Stomach (tissue), 8 donors: ENCODE measurements at regions not wholly inside any gene's neighbourhood (a gene's known extent, or its start where the extent isn't known, plus 50 kb on each side); places are given as distances from the start of the nearest gene placed in this dataset.

Experiments used
- DNase-seq, 2 donors: peaks; one replicate each; pipeline versions ENCODE4 v3.0.0 to v3.0.0-alpha.2; 2013 to 2019
- H3K27ac ChIP-seq, 5 donors: fragments of 200-600 bp in 4 of 5; sonication (generic) in 4 of 5; one replicate each; pipeline ENCODE4 v1.5.1; 2013 to 2019; ENCODE audit warnings: mild to moderate bottlenecking in 1 of 5, moderate library complexity in 1 of 5
- H3K27me3 ChIP-seq, 3 donors: fragments of 200-600 bp; sonication (generic); one replicate each; pipeline ENCODE4 v1.5.1; 2017 to 2019; ENCODE audit warnings: mixed run types in 1 of 3
- H3K36me3 ChIP-seq, 4 donors: fragments of 200-600 bp; sonication (generic); 1 replicate in 3 of 4; 2 replicates in 1 of 4; pipeline ENCODE4 v1.5.1; 2016 to 2019
- H3K4me1 ChIP-seq, 4 donors: fragments of 200-600 bp; sonication (generic); one replicate each; pipeline ENCODE4 v1.5.1; 2016 to 2019
- H3K4me3 ChIP-seq, 4 donors: fragments of 200-600 bp; sonication (generic) in 3 of 4; one replicate each; pipeline ENCODE4 v1.5.1; 2016 to 2019; ENCODE audit warnings: mild to moderate bottlenecking in 1 of 4
- H3K9me3 ChIP-seq, 4 donors: fragments of 200-600 bp; sonication (generic); one replicate each; pipeline ENCODE4 v1.5.1; 2016 to 2019
- EP300 ChIP-seq: sonication (generic); formaldehyde crosslinking; IDR thresholded peaks from one replicate; pipeline ENCODE4 v1.6.1; 2017; ENCODE audit warnings: antibody characterized with exemption
- POLR2A ChIP-seq, 4 donors: fragments of 450-650 bp; IDR thresholded peaks; one replicate each; pipeline ENCODE4 v1.6.1; 2016; ENCODE audit warnings: antibody characterized with exemption in 4 of 4, control low read depth in 2 of 4, mild to moderate bottlenecking in 1 of 4, moderate library complexity in 1 of 4
- POLR2AphosphoS5 ChIP-seq, 3 donors: sonication (generic); formaldehyde crosslinking; IDR thresholded peaks; one replicate each; pipeline ENCODE4 v1.6.1; 2016; ENCODE audit warnings: antibody characterized with exemption in 3 of 3
- WGBS, 5 donors: extraction: QIAGEN DNeasy Blood & Tissue Kit in 3 of 5; methylation state at CpG; one replicate each; pipeline versions ENCODE4 v1.1.5 to v1.1.7; 2013 to 2018; 5-methylcytosine and 5-hydroxymethylcytosine counted together
- intact Hi-C: fragments of 100-400 bp; cut with DNase I; formaldehyde crosslinking; loops from one replicate; pipeline ENCODE4 v1.15.1; 2023; ENCODE audit warnings: low total_unique reads
- TF ChIP-seq, protein P1 (sequence below), 7 experiments: fragments of 450-650 bp in 4 of 7; fragments of 200-600 bp in 3 of 7; sonication (generic) in 3 of 7; IDR thresholded peaks; one replicate each; pipeline ENCODE4 v1.5.1; 2016 to 2019; ENCODE audit warnings: antibody characterized with exemption in 7 of 7, control low read depth in 2 of 7, mild to moderate bottlenecking in 1 of 7
- donor health status: healthy with polysubstance abuse.
- donor health status: Bipolar disorder and iron deficiency.
- donor health status: healthy.

DNA sequence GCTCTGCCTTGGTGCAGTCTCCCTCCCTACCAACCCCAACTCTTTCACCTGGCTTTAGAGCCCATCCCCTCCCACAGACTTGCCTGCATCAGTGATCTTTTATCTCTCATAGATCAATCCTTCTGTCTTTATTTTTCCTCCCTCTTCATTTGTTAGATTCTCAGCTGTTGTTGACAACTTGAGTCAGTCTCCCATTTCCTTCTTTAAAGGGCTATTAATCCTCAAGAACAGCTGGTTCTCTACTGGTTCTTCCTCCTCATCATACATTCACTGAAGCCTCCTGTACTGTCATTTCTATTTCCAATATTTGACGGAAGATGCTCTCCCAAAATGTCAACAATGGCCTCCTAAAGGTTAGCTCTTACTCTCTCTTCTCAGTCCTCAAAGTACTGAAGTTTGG, 408.2 kb downstream of the TBC1D4 start:
- no peaks in the 10 kb centered on the region for H3K36me3 ChIP-seq
- DNase-seq: no peak
- H3K4me1 ChIP-seq: no peaks in the 10 kb centered on the region
- TF ChIP-seq POLR2AphosphoS5 (IDR thresholded peaks at IDR 0.05) (no peak), EP300 (no peak), POLR2A (IDR thresholded peaks at IDR 0.05) (no peak)
- TF ChIP-seq, protein P1, sequence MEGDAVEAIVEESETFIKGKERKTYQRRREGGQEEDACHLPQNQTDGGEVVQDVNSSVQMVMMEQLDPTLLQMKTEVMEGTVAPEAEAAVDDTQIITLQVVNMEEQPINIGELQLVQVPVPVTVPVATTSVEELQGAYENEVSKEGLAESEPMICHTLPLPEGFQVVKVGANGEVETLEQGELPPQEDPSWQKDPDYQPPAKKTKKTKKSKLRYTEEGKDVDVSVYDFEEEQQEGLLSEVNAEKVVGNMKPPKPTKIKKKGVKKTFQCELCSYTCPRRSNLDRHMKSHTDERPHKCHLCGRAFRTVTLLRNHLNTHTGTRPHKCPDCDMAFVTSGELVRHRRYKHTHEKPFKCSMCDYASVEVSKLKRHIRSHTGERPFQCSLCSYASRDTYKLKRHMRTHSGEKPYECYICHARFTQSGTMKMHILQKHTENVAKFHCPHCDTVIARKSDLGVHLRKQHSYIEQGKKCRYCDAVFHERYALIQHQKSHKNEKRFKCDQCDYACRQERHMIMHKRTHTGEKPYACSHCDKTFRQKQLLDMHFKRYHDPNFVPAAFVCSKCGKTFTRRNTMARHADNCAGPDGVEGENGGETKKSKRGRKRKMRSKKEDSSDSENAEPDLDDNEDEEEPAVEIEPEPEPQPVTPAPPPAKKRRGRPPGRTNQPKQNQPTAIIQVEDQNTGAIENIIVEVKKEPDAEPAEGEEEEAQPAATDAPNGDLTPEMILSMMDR (IDR thresholded peaks at IDR 0.05): no peak
- no peak overlapping the region for H3K4me3 ChIP-seq
- intact Hi-C loops: no loop called here
- no peaks in the 10 kb centered on the region for H3K27me3 ChIP-seq
- H3K27ac ChIP-seq: no peak overlapping the region
- 73 to 93% (median 83%) methylated on average over 1 of the region's 1 CpG for WGBS, 5 donors
- H3K9me3 ChIP-seq: no peaks in the 10 kb centered on the region

GRCh38 chr13:75072891-75073290, 409.1 kb downstream of the TBC1D4 start:
- WGBS, 5 donors: 71 to 85% (median 78%) methylated on average over 6 of the region's 6 CpGs
- Histone ChIP-seq H3K27ac (no peak overlapping the region), H3K36me3 (no peaks in the 10 kb centered on the region), H3K4me3 (no peak overlapping the region), H3K9me3 (no peaks in the 10 kb centered on the region), H3K4me1 (no peaks in the 10 kb centered on the region), H3K27me3 (no peaks in the 10 kb centered on the region)
- no peak for DNase-seq
- TF ChIP-seq POLR2A (IDR thresholded peaks at IDR 0.05) (no peak), EP300 (no peak), POLR2AphosphoS5 (IDR thresholded peaks at IDR 0.05) (no peak)
- TF ChIP-seq, protein P1 (IDR thresholded peaks at IDR 0.05): no peak
- intact Hi-C loops: no loop called here

DNA sequence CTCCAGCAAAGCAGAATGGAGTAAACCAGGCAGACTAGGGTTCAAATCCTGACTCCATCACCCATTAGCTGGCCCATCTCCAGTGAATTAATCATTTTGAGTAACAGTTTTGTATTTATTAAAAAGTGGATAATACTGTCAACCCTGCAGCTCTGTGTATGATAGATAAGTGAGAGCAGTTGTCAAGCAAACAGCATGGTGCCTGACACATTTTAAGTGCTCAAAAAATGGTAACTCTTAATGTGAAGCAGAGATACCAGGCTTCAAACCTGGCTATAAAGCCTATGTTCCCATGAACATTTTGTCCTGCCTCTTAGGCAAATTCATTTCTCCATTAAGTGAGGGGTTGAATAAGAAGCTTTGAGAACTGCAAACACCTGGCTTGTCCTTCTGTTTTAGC, 409.6 kb downstream of the TBC1D4 start:
- H3K4me3 ChIP-seq: no peak overlapping the region
- DNase-seq: no peak
- no peak overlapping the region for H3K27ac ChIP-seq
- no peaks in the 10 kb centered on the region for H3K27me3 ChIP-seq
- H3K4me1 ChIP-seq: no peaks in the 10 kb centered on the region
- no peaks in the 10 kb centered on the region for H3K9me3 ChIP-seq
- no peaks in the 10 kb centered on the region for H3K36me3 ChIP-seq
- intact Hi-C loops: no loop called here
- TF ChIP-seq, protein P1 (IDR thresholded peaks at IDR 0.05): no peak
- TF ChIP-seq EP300 (no peak), POLR2A (IDR thresholded peaks at IDR 0.05) (no peak), POLR2AphosphoS5 (IDR thresholded peaks at IDR 0.05) (no peak)

GRCh38 chr13:75071796-75072195, 410.2 kb downstream of the TBC1D4 start:
- H3K27me3 ChIP-seq: no peaks in the 10 kb centered on the region
- no peak overlapping the region for H3K4me3 ChIP-seq
- intact Hi-C loops: no loop called here
- WGBS, 5 donors: 75 to 92% (median 86%) methylated on average over 6 of the region's 6 CpGs
- H3K9me3 ChIP-seq: no peaks in the 10 kb centered on the region
- no peak for DNase-seq
- no peak for TF ChIP-seq POLR2A (IDR thresholded peaks at IDR 0.05)
- TF ChIP-seq, protein P1 (IDR thresholded peaks at IDR 0.05): no peak
- TF ChIP-seq POLR2AphosphoS5 (IDR thresholded peaks at IDR 0.05): no peak
- no peak for TF ChIP-seq EP300
- H3K4me1 ChIP-seq: no peaks in the 10 kb centered on the region
- H3K36me3 ChIP-seq: no peaks in the 10 kb centered on the region
- H3K27ac ChIP-seq: no peak overlapping the region
